GM12872 (cell line): ENCODE measurements at regions not wholly inside any gene's neighbourhood (a gene's known extent, or its start where the extent isn't known, plus 50 kb on each side); places are given as distances from the start of the nearest gene placed in this dataset.

Experiments used
- TF ChIP-seq, protein P1 (sequence below): IDR thresholded peaks from 3 replicates; pipeline ENCODE4 v1.5.1; 2011; ENCODE audit warnings: low read depth, mild to moderate bottlenecking, low read length, moderate library complexity; ENCODE audit not compliant: insufficient read depth

DNA sequence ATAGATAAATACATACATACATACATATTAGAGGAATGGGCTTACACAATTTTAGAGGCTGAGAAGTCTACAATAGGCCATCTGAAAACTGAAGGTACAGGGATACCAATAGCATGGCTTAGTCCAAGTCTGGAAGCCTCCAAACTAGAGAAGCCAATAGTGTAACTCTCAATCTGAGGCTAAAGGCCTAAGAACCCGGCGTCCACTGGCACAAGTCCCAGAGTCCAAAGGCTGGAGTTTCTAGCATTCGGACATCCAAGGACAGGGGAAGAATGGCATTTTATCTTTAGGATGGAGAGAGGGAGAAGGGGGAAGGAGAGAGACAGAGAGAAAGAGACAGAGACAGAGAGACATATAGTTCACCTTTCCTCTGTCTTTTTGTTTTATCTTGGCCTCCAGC lies 63.7 kb upstream of the SYT4 start:
- TF ChIP-seq, protein P1, sequence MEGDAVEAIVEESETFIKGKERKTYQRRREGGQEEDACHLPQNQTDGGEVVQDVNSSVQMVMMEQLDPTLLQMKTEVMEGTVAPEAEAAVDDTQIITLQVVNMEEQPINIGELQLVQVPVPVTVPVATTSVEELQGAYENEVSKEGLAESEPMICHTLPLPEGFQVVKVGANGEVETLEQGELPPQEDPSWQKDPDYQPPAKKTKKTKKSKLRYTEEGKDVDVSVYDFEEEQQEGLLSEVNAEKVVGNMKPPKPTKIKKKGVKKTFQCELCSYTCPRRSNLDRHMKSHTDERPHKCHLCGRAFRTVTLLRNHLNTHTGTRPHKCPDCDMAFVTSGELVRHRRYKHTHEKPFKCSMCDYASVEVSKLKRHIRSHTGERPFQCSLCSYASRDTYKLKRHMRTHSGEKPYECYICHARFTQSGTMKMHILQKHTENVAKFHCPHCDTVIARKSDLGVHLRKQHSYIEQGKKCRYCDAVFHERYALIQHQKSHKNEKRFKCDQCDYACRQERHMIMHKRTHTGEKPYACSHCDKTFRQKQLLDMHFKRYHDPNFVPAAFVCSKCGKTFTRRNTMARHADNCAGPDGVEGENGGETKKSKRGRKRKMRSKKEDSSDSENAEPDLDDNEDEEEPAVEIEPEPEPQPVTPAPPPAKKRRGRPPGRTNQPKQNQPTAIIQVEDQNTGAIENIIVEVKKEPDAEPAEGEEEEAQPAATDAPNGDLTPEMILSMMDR: no peak

DNA sequence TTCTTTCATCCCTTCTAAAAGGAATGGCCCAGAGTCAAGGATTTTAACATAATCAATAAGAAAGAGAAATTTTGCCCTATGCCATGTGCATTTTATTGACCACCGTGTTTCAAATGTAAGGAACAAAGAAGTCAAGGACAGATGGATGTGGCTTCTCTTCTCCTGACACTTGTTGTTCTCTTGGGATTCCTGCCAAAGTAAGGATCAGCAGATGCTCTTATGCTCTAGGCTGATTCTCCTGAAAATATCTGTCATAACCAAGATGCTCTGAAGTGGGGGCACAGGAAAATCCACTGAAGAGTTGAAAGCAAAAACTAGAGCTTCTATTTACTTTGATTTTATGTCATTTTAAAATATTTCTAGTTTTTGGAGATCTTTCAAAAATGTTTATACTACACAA lies 72.9 kb upstream of the SYT4 start:
- TF ChIP-seq, protein P1: no peak

DNA sequence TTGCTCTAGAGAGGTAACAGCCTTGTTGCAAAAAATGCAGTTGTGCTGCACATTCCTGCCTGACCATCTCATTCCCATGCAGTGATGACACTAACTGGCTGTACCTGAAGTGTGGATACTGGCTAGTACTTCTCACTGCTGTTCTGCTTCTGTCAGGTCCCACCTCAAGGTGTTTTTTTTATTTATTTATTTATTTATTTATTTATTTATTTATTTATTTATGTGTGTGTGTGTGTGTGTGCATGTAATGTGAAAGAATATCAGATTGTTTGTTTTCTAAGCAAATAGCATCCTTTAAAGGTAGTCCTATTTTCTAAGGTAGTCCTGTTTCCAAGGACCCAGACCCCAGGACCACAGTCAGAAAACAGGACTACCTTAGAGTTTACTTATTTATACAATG lies 87.2 kb upstream of the SYT4 start:
- TF ChIP-seq, protein P1: no peak

DNA sequence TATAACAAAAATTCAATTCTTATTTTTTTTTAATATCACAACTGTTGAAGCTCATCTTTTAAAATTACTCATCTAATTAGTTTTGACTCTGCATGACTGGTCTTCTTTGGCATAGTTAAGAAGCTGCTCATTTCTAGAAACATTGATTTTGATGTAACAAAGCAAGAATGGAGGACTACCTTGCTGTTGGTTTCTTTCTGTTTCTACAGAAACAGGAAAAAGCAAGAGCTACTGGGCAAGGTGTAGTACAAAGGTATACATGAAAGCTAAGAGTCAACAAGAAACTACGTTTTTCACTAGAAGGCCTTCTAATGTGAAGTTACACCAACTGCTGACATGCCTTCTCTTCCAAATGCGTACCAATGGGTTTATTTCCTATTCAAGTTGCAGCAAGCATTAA lies 90.6 kb upstream of the SYT4 start:
- TF ChIP-seq, protein P1: no peak

DNA sequence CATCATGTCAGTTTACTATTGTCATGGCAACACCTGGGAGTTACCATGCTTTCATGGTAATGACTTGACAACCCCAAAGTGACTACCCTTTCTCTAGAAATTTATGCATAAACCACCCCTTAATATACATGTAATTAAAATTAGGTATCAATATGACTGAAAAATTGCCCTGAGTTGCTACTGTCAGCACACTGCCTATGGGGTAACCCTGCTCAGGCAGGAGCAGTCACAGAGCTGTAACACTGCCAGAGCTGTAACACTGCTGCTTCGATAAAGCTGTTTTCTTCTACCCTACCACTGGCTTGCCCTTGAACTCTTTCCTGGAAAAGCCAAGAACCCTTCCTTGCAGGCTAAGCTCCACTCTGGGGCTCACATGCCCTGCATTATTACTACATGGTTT lies 95.5 kb upstream of the SYT4 start:
- TF ChIP-seq, protein P1: no peak

DNA sequence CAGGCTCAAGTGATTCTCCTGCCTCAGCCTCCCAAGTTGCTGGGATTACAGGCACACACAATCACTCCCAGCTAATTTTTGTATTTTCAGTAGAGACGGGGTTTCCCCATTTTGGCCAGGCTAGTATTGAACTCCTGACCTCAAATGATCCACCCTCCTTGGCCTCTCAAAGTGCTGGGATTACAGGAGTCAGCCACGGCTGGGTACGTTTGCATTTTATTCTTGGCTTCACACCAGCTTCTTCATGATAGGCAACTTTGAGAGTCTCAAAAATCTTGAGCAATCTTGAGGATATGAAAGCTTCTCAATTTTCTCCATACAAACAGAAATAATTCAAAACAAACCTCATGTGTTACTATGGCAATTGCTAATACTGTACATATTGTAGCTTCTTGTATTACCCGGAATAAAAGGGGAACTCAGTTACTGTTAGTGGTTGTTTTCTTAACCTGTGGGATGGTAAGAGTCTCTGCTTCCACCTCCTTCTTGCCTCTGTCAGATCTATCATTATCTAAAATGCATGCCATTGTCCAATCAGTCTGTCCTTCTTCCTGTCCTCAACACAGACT lies 102.9 kb upstream of the SYT4 start:
- TF ChIP-seq, protein P1: no peak

DNA sequence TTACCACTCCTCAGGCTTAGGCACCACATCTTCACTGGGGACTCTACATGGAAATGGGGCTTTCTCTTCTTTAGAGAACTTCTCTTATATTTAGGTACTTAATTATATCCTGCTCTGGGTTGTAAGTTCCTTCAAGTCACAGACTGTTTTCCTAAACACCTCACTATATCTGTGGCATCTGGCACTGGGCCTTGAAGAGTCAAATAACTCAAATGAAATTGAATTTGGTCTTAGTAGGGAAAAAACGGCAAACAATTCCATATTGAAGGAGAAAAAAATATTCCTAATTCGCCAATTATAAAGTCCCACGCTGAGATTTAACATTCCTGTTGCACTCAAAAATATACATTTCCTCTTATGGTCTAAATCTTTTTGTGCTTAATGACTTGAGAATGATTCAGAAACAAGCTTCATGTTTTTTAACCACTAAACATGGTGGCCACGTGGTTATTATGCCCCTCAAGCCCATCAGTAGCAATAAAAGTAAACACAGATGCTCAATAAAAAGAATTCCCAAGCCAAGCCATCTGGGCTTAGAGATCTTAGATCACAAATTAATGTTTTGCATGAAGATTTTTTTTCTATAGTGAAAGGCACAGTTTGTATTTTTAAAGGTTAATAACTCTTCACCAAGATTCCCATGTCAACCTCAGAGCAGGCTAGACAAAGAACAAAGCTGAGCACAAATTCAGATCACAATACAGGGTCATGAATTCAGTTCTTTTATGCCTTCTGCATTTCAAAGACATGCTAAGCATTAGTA lies 105.5 kb upstream of the SYT4 start:
- TF ChIP-seq, protein P1: no peak
